ENCODE measurements at regions not wholly inside any gene's neighbourhood (a gene's known extent, or its start where the extent isn't known, plus 50 kb on each side); places are given as distances from the start of the nearest gene placed in this dataset.

DNA sequence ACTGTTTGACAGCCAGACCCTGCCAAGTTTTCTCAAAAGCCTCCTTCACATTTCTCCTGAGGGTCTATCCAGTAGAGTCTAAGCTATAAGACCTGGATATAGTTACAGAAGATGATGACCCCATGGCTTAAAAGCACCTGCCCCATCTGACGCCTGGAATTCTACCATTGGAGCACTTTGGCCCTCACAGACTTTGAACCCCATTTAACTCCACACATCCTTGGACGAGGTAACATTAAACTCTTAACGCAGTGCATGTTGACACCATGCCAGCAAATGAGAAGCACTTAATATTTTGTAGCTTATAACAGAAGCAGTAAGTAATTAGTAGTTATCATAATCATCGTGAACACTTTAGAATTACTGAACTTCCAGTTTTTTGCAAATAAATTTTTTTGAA lies 61.9 kb upstream of the SMNDC1 start:
- TF ChIP-seq, protein P1, sequence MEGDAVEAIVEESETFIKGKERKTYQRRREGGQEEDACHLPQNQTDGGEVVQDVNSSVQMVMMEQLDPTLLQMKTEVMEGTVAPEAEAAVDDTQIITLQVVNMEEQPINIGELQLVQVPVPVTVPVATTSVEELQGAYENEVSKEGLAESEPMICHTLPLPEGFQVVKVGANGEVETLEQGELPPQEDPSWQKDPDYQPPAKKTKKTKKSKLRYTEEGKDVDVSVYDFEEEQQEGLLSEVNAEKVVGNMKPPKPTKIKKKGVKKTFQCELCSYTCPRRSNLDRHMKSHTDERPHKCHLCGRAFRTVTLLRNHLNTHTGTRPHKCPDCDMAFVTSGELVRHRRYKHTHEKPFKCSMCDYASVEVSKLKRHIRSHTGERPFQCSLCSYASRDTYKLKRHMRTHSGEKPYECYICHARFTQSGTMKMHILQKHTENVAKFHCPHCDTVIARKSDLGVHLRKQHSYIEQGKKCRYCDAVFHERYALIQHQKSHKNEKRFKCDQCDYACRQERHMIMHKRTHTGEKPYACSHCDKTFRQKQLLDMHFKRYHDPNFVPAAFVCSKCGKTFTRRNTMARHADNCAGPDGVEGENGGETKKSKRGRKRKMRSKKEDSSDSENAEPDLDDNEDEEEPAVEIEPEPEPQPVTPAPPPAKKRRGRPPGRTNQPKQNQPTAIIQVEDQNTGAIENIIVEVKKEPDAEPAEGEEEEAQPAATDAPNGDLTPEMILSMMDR (IDR thresholded peaks at IDR 0.05): no peak
- TF ChIP-seq POLR2A (IDR thresholded peaks at IDR 0.05): no peak
